Gastroesophageal sphincter (tissue), 4 donors: ENCODE measurements at regions not wholly inside any gene's neighbourhood (a gene's known extent, or its start where the extent isn't known, plus 50 kb on each side); places are given as distances from the start of the nearest gene placed in this dataset.
"Not testable (repeated sequence)": the region's sequence is repeated elsewhere in the genome, so short reads cannot be mapped to it uniquely, and the experiment has no call there.

Experiments used
- ATAC-seq: fragments of 150-250 bp; one replicate; pipeline ENCODE4 v1.9.1; 2016; ENCODE audit warnings: mild to moderate bottlenecking, moderate library complexity
- H3K27ac ChIP-seq, 4 donors: fragments of 200-600 bp; sonication (generic) in 3 of 4; 1 replicate in 3 of 4; 2 replicates in 1 of 4; pipeline ENCODE4 v1.5.1; 2016 to 2019
- H3K27me3 ChIP-seq: fragments of 200-600 bp; sonication (generic); one replicate; pipeline ENCODE4 v1.5.1; 2019
- H3K36me3 ChIP-seq, 2 donors: fragments of 200-600 bp; sonication (generic); one replicate each; pipeline ENCODE4 v1.5.1; 2019; ENCODE audit warnings: control low read depth in 1 of 2
- H3K4me1 ChIP-seq, 3 donors: fragments of 200-600 bp; sonication (generic); 1 replicate in 2 of 3; 2 replicates in 1 of 3; pipeline ENCODE4 v1.5.1; 2016 to 2019; ENCODE audit warnings: control low read depth in 2 of 3
- H3K4me3 ChIP-seq, 2 donors: fragments of 200-600 bp; sonication (generic); one replicate each; pipeline ENCODE4 v1.5.1; 2019; ENCODE audit warnings: mild to moderate bottlenecking in 1 of 2, moderate library complexity in 1 of 2
- H3K9me3 ChIP-seq, 3 donors: fragments of 200-600 bp; sonication (generic); one replicate each; pipeline ENCODE4 v1.5.1; 2017 to 2019; ENCODE audit warnings: control low read depth in 2 of 3
- EP300 ChIP-seq: sonication (generic); formaldehyde crosslinking; IDR thresholded peaks from one replicate; pipeline ENCODE4 v1.6.1; 2017; ENCODE audit warnings: antibody characterized with exemption, mild to moderate bottlenecking
- POLR2A ChIP-seq, 2 donors: fragments of 450-650 bp; IDR thresholded peaks; one replicate each; pipeline ENCODE4 v1.6.1; 2017; ENCODE audit warnings: antibody characterized with exemption in 2 of 2, mild to moderate bottlenecking in 2 of 2, moderate library complexity in 1 of 2
- POLR2AphosphoS5 ChIP-seq: sonication (generic); formaldehyde crosslinking; IDR thresholded peaks from one replicate; pipeline ENCODE4 v1.6.1; 2017; ENCODE audit warnings: antibody characterized with exemption
- WGBS, 2 donors: methylation state at CpG; one replicate each; pipeline ENCODE4 v1.1.5; 2018; ENCODE audit warnings: low coverage in 1 of 2; 5-methylcytosine and 5-hydroxymethylcytosine counted together
- TF ChIP-seq, protein P1 (sequence below), 4 experiments: fragments of 200-600 bp in 2 of 4; fragments of 450-650 bp in 2 of 4; sonication (generic) in 1 of 4; IDR thresholded peaks; one replicate each; pipeline ENCODE4 v1.5.1; 2017 to 2019; ENCODE audit warnings: antibody characterized with exemption in 4 of 4, mild to moderate bottlenecking in 2 of 4, moderate library complexity in 2 of 4

DNA sequence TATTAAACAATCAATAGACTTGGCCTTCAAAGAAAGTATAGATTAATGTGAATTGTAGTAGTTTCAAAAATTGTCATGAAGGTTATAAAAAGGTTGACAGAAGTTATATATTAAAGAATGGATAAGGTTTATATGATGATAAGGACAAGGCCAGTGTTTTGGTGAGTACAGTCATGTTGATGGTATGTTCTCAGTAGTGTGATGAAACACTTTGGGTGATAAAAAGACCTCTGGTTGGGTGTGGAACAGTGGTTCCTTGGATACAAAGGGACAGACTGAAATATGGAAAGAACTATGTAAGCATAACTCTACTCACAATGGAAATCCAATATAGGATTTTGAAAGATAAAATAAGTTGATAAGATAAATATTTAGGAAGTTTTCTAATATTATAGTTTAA lies 866.3 kb downstream of the ANKRD7 start:
- TF ChIP-seq, protein P1, sequence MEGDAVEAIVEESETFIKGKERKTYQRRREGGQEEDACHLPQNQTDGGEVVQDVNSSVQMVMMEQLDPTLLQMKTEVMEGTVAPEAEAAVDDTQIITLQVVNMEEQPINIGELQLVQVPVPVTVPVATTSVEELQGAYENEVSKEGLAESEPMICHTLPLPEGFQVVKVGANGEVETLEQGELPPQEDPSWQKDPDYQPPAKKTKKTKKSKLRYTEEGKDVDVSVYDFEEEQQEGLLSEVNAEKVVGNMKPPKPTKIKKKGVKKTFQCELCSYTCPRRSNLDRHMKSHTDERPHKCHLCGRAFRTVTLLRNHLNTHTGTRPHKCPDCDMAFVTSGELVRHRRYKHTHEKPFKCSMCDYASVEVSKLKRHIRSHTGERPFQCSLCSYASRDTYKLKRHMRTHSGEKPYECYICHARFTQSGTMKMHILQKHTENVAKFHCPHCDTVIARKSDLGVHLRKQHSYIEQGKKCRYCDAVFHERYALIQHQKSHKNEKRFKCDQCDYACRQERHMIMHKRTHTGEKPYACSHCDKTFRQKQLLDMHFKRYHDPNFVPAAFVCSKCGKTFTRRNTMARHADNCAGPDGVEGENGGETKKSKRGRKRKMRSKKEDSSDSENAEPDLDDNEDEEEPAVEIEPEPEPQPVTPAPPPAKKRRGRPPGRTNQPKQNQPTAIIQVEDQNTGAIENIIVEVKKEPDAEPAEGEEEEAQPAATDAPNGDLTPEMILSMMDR (IDR thresholded peaks at IDR 0.05), result no peak
- TF ChIP-seq EP300, result no peak
- TF ChIP-seq POLR2AphosphoS5, result no peak
- TF ChIP-seq POLR2A (IDR thresholded peaks at IDR 0.05), result no peak
- Histone ChIP-seq H3K27me3 (no peaks in the 10 kb centered on the region), H3K4me1 (no peaks in the 10 kb centered on the region), H3K36me3 (no peaks in the 10 kb centered on the region), H3K27ac (no peak overlapping the region), H3K9me3 (no peaks in the 10 kb centered on the region), H3K4me3 (no peak overlapping the region)
- no peak for ATAC-seq

DNA sequence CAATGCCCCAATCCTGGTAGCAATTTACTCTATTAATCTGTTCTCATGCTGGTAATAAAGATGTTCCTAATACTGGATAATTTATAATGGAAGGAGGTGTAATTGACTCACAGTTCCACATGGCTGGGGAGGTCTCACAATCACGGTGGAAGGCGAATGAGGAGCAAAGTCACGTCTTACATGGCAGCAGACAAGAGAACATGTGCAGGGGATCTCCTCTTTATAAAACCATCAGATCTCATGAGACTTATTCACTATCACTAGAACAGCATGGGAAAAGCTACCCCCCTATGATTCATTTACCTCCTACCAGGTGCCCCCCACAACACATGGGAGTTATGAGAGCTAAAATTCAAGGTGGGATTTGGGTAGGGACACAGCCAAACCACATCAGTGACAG lies 872.2 kb downstream of the ANKRD7 start:
- H3K9me3 ChIP-seq, result no peaks in the 10 kb centered on the region
- H3K4me1 ChIP-seq, result no peaks in the 10 kb centered on the region
- no peak overlapping the region for H3K27ac ChIP-seq
- TF ChIP-seq, protein P1 (IDR thresholded peaks at IDR 0.05), result no peak
- TF ChIP-seq POLR2AphosphoS5 (no peak), POLR2A (IDR thresholded peaks at IDR 0.05) (no peak), EP300 (no peak)
- 79 to 100% methylated on average over 2 to 3 of the region's 3 CpGs for WGBS, 2 donors
- no peaks in the 10 kb centered on the region for H3K36me3 ChIP-seq
- no peak for ATAC-seq
- H3K4me3 ChIP-seq, result no peak overlapping the region
- H3K27me3 ChIP-seq, result no peaks in the 10 kb centered on the region

DNA sequence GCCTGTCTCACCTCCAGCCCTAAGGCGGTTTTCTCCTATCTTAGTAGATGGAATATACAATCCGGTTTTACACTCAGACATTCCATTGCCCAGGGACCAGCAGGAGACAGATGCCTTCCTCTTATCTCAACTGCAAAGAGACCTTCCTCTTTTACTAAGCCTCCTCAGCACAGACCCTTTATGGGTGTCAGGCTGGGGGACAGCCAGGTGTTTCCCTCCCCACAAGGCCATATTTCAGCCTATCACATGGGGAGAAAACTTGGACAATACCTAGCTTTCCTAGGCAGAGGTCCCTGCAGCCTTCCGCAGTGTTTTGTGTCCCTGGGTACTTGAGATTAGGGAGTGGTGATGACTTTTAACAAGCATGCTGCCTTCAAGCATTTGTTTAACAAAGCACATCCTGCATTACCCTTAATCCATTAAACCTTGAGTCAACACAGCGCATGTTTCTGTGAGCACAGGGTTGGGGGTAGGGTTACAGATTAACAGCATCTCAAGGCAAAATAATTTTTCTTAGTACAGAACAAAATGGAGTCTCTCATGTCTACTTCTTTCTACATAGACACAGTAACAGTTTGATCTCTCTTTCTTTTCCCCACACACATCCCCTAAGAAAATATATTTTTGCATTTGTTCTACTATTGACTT lies 876.2 kb downstream of the ANKRD7 start:
- 41 to 45% methylated on average over 3 to 4 of the region's 4 CpGs for WGBS, 2 donors
- H3K27ac ChIP-seq, H3K4me1 ChIP-seq, H3K4me3 ChIP-seq, ATAC-seq, H3K9me3 ChIP-seq, H3K27me3 ChIP-seq, H3K36me3 ChIP-seq: not testable (repeated sequence)

GRCh38 chr7:119102291-119102690 lies 877.8 kb downstream of the ANKRD7 start:
- WGBS, 2 donors, result 33 to 60% methylated on average over 1 of the region's 1 CpG
- TF ChIP-seq, protein P1 (IDR thresholded peaks at IDR 0.05), result no peak
- TF ChIP-seq POLR2AphosphoS5 (no peak), POLR2A (IDR thresholded peaks at IDR 0.05) (no peak), EP300 (no peak)
- Histone ChIP-seq H3K36me3 (no peaks in the 10 kb centered on the region), H3K9me3 (no peaks in the 10 kb centered on the region), H3K4me3 (no peak overlapping the region), H3K27me3 (no peaks in the 10 kb centered on the region), H3K27ac (no peak overlapping the region), H3K4me1 (no peaks in the 10 kb centered on the region)
- ATAC-seq, result no peak

DNA sequence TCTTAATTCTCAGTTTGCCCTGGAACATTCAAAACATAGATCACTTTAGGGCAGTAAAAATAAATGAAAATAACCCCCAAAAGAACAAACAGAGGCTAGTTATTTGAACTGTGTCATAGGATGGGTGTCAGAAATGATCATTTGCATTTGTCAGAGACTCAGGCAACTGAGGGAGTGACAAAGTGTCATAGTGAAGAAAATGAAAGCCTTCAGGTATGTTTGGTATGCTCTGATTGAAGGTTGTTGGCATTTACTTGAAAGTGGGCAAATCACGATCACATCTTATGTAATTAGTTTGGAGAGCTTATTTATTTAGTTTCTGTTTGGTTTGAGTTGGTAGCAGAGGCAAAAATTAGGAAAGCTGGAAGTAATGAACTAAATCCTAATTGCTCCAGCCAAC lies 880.9 kb downstream of the ANKRD7 start:
- no peaks in the 10 kb centered on the region for H3K4me1 ChIP-seq
- no peaks in the 10 kb centered on the region for H3K27me3 ChIP-seq
- WGBS, 2 donors, result 53 to 63% methylated on average over 1 of the region's 1 CpG
- TF ChIP-seq POLR2AphosphoS5 (no peak), EP300 (no peak), POLR2A (IDR thresholded peaks at IDR 0.05) (no peak)
- TF ChIP-seq, protein P1 (IDR thresholded peaks at IDR 0.05), result no peak
- no peak overlapping the region for H3K27ac ChIP-seq
- H3K9me3 ChIP-seq, result peaks cover 0 to 5% (median 0%) of the 10 kb centered on the region in 3 donors
- no peaks in the 10 kb centered on the region for H3K36me3 ChIP-seq
- no peak for ATAC-seq
- H3K4me3 ChIP-seq, result no peak overlapping the region
